Transverse colon (tissue), 4 donors: ENCODE measurements at regions not wholly inside any gene's neighbourhood (a gene's known extent, or its start where the extent isn't known, plus 50 kb on each side); places are given as distances from the start of the nearest gene placed in this dataset.

ENCODE experiments used
- DNase-seq: peaks from one replicate; pipeline ENCODE4 v3.0.0-alpha.2; 2019
- H3K27ac ChIP-seq, 4 donors: fragments of 200-600 bp; sonication (generic); 2 replicates each; pipeline ENCODE4 v1.5.1; 2016 to 2018; ENCODE audit warnings: inconsistent platforms in 4 of 4
- H3K27me3 ChIP-seq: fragments of 200-600 bp; sonication (generic); 2 replicates; pipeline ENCODE4 v1.5.1; 2017; ENCODE audit warnings: inconsistent platforms
- H3K36me3 ChIP-seq, 4 donors: fragments of 200-600 bp; sonication (generic); 2 replicates each; pipeline ENCODE4 v1.5.1; 2017 to 2019; ENCODE audit warnings: inconsistent platforms in 4 of 4
- H3K4me1 ChIP-seq, 4 donors: fragments of 200-600 bp; sonication (generic); 2 replicates each; pipeline ENCODE4 v1.5.1; 2017 to 2020; ENCODE audit warnings: inconsistent platforms in 4 of 4
- H3K4me3 ChIP-seq, 4 donors: fragments of 200-600 bp; sonication (generic); 1 replicate in 1 of 4; 2 replicates in 3 of 4; pipeline versions ENCODE4 v1.5.1 to v1.6.1; 2017 to 2019; ENCODE audit warnings: inconsistent platforms in 4 of 4
- H3K9me3 ChIP-seq, 2 donors: fragments of 200-600 bp; sonication (generic); 2 replicates each; pipeline ENCODE4 v1.5.1; 2017 to 2019; ENCODE audit warnings: inconsistent platforms in 2 of 2
- CTCF ChIP-seq, 5 experiments: fragments of 200-600 bp in 3 of 5; fragments of 450-650 bp in 2 of 5; sonication (generic) in 3 of 5; IDR thresholded peaks; 1 replicate in 2 of 5; 2 replicates in 3 of 5; pipeline ENCODE4 v1.5.1; 2016 to 2017; ENCODE audit warnings: antibody characterized with exemption in 5 of 5, inconsistent platforms in 3 of 5, mild to moderate bottlenecking in 2 of 5, moderate library complexity in 1 of 5
- EP300 ChIP-seq: sonication (generic); formaldehyde crosslinking; IDR thresholded peaks from one replicate; pipeline ENCODE4 v1.6.1; 2017; ENCODE audit warnings: antibody characterized with exemption, low read depth
- POLR2A ChIP-seq: fragments of 450-650 bp; IDR thresholded peaks from one replicate; pipeline ENCODE4 v1.6.1; 2016; ENCODE audit warnings: antibody characterized with exemption, mild to moderate bottlenecking, moderate library complexity
- POLR2AphosphoS5 ChIP-seq, 3 donors: sonication (generic); formaldehyde crosslinking; IDR thresholded peaks; one replicate each; pipeline ENCODE4 v1.6.1; 2016; ENCODE audit warnings: antibody characterized with exemption in 3 of 3
- WGBS, 2 donors: methylation state at CpG; one replicate each; pipeline ENCODE4 v1.1.5; 2018; ENCODE audit warnings: low coverage in 1 of 2; 5-methylcytosine and 5-hydroxymethylcytosine counted together
- in situ Hi-C, 4 donors: fragments of 200-750 bp; cut with MboI; loops; one replicate each; pipeline versions ENCODE4 v1.15.0 to v1.15.1; 2017; ENCODE audit warnings: low sequenced_read_pairs in 3 of 4, low pct_ligation_motif_present in 1 of 4, low pct_unique_long_range_greater_than_20kb in 1 of 4
- intact Hi-C: fragments of 100-400 bp; cut with DNase I; formaldehyde crosslinking; loops from one replicate; pipeline ENCODE4 v1.15.1; 2023; ENCODE audit warnings: low total_unique reads

- Histone ChIP-seq H3K9me3 (no peaks in the 10 kb centered on the region), H3K4me3 (no peak overlapping the region), H3K27ac (no peak overlapping the region), H3K36me3 (no peaks in the 10 kb centered on the region), H3K4me1 (no peaks in the 10 kb centered on the region), H3K27me3 (no peaks in the 10 kb centered on the region)
- TF ChIP-seq CTCF (IDR thresholded peaks at IDR 0.05) (no peak), EP300 (no peak), POLR2A (no peak), POLR2AphosphoS5 (IDR thresholded peaks at IDR 0.05) (no peak)
- intact Hi-C loops (no loop called here), in situ Hi-C loops (no loop called here)
- WGBS, 2 donors: 49 to 60% methylated on average over 3 of the region's 3 CpGs
- DNase-seq: no peak
Measured at GRCh38 chr10:128420623-128421022, 294.4 kb upstream of the MKI67 start.

GRCh38 chr10:128421371-128422160 lies 295.3 kb upstream of the MKI67 start:
- 39 to 52% methylated on average over 7 to 9 of the region's 9 CpGs for WGBS, 2 donors
- intact Hi-C loops: no loop called here
- no peak for TF ChIP-seq POLR2AphosphoS5 (IDR thresholded peaks at IDR 0.05)
- TF ChIP-seq CTCF (IDR thresholded peaks at IDR 0.05): no peak
- no peak for TF ChIP-seq POLR2A
- TF ChIP-seq EP300: no peak

GRCh38 chr10:128422190-128422589 lies 296.0 kb upstream of the MKI67 start:
- H3K9me3 ChIP-seq: no peaks in the 10 kb centered on the region
- in situ Hi-C loops: no loop called here
- H3K4me1 ChIP-seq: no peaks in the 10 kb centered on the region
- H3K27me3 ChIP-seq: no peaks in the 10 kb centered on the region
- WGBS, 2 donors: 12 to 64% methylated on average over 2 to 13 of the region's 13 CpGs
- H3K36me3 ChIP-seq: no peaks in the 10 kb centered on the region
- intact Hi-C loops: no loop called here
- TF ChIP-seq POLR2A: no peak
- no peak for TF ChIP-seq CTCF (IDR thresholded peaks at IDR 0.05)
- no peak for TF ChIP-seq EP300
- no peak for TF ChIP-seq POLR2AphosphoS5 (IDR thresholded peaks at IDR 0.05)
- DNase-seq: no peak
- H3K27ac ChIP-seq: no peak overlapping the region
- H3K4me3 ChIP-seq: no peak overlapping the region

More at GRCh38 chr10:128421371-128422160, 295.3 kb upstream of the MKI67 start:
- no peak for DNase-seq
- H3K36me3 ChIP-seq: no peaks in the 10 kb centered on the region
- no peaks in the 10 kb centered on the region for H3K9me3 ChIP-seq
- H3K27ac ChIP-seq: no peak overlapping the region
- H3K27me3 ChIP-seq: no peaks in the 10 kb centered on the region
- no peak overlapping the region for H3K4me3 ChIP-seq
- no peaks in the 10 kb centered on the region for H3K4me1 ChIP-seq
- in situ Hi-C loops: no loop called here

- no peak overlapping the region for H3K27ac ChIP-seq
- no peaks in the 10 kb centered on the region for H3K27me3 ChIP-seq
- no peak overlapping the region for H3K4me3 ChIP-seq
- DNase-seq: no peak
- 85 to 88% methylated on average over 2 to 5 of the region's 5 CpGs for WGBS, 2 donors
- H3K36me3 ChIP-seq: no peaks in the 10 kb centered on the region
- no peaks in the 10 kb centered on the region for H3K4me1 ChIP-seq
- intact Hi-C loops: no loop called here
- in situ Hi-C loops: no loop called here
- no peak for TF ChIP-seq POLR2AphosphoS5 (IDR thresholded peaks at IDR 0.05)
- no peak for TF ChIP-seq CTCF (IDR thresholded peaks at IDR 0.05)
- TF ChIP-seq EP300: no peak
- no peaks in the 10 kb centered on the region for H3K9me3 ChIP-seq
Measured at GRCh38 chr10:128422999-128423398, 296.8 kb upstream of the MKI67 start.
